B cell (primary cell): ENCODE measurements at regions not wholly inside any gene's neighbourhood (a gene's known extent, or its start where the extent isn't known, plus 50 kb on each side); places are given as distances from the start of the nearest gene placed in this dataset.

ENCODE experiments used
- EZH2 ChIP-seq: IDR thresholded peaks from 2 replicates; pipeline ENCODE4 v1.6.1; 2012; ENCODE audit warnings: borderline replicate concordance, low read depth, mild to moderate bottlenecking, moderate library complexity, low read length; ENCODE audit not compliant: insufficient read depth, poor library complexity, severe bottlenecking
- TF ChIP-seq, protein P1 (sequence below): fragments of 200-600 bp; IDR thresholded peaks from one replicate; pipeline ENCODE4 v1.8.0; 2022; ENCODE audit warnings: antibody characterized with exemption, mild to moderate bottlenecking

GRCh38 chr6:27752038-27752885 lies 159.9 kb downstream of the OR2B2 start:
- TF ChIP-seq, protein P1, sequence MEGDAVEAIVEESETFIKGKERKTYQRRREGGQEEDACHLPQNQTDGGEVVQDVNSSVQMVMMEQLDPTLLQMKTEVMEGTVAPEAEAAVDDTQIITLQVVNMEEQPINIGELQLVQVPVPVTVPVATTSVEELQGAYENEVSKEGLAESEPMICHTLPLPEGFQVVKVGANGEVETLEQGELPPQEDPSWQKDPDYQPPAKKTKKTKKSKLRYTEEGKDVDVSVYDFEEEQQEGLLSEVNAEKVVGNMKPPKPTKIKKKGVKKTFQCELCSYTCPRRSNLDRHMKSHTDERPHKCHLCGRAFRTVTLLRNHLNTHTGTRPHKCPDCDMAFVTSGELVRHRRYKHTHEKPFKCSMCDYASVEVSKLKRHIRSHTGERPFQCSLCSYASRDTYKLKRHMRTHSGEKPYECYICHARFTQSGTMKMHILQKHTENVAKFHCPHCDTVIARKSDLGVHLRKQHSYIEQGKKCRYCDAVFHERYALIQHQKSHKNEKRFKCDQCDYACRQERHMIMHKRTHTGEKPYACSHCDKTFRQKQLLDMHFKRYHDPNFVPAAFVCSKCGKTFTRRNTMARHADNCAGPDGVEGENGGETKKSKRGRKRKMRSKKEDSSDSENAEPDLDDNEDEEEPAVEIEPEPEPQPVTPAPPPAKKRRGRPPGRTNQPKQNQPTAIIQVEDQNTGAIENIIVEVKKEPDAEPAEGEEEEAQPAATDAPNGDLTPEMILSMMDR = peak; percentile 89
- no peak for TF ChIP-seq EZH2
